ENCODE measurements at regions not wholly inside any gene's neighbourhood (a gene's known extent, or its start where the extent isn't known, plus 50 kb on each side); places are given as distances from the start of the nearest gene placed in this dataset.
A peak's percentile ranks its signal among the peaks of the same experiment; 100 is the strongest.
"Not testable (repeated sequence)": the region's sequence is repeated elsewhere in the genome, so short reads cannot be mapped to it uniquely, and the experiment has no call there.

DNA sequence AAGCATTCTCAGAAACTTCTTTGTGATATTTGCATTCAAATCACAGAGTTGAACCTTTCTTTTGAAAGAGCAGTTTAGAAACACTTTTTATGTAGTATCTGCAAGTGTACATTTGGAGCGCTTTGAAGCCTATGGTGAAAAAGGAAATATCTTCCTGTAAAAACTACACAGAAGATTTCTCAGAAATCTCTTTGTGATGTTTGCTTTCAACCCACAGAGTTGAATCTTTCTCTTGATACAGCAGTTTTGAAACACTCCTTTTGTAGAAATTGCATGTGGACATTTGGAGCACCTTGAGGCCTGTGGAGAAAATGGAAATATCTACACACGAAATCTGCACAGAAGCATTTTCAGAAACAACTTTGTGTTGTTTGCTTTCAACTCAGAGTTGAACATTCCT is 612.3 kb upstream of the ZNF337 start:
- no peak for DNase-seq
- Mint-ChIP-seq H3K9me3 (peaks cover 12% of the 10 kb centered on the region), H3K27me3 (ENCODE audit: low read depth, poor library complexity) (no peaks in the 10 kb centered on the region), H3K27ac (no peak overlapping the region), H3K36me3 (ENCODE audit: low read depth) (no peaks in the 10 kb centered on the region), H3K4me3 (no peak overlapping the region), H3K4me1 (no peaks in the 10 kb centered on the region)
- TF ChIP-seq, protein P1, sequence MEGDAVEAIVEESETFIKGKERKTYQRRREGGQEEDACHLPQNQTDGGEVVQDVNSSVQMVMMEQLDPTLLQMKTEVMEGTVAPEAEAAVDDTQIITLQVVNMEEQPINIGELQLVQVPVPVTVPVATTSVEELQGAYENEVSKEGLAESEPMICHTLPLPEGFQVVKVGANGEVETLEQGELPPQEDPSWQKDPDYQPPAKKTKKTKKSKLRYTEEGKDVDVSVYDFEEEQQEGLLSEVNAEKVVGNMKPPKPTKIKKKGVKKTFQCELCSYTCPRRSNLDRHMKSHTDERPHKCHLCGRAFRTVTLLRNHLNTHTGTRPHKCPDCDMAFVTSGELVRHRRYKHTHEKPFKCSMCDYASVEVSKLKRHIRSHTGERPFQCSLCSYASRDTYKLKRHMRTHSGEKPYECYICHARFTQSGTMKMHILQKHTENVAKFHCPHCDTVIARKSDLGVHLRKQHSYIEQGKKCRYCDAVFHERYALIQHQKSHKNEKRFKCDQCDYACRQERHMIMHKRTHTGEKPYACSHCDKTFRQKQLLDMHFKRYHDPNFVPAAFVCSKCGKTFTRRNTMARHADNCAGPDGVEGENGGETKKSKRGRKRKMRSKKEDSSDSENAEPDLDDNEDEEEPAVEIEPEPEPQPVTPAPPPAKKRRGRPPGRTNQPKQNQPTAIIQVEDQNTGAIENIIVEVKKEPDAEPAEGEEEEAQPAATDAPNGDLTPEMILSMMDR (IDR thresholded peaks at IDR 0.05) = no peak

DNA sequence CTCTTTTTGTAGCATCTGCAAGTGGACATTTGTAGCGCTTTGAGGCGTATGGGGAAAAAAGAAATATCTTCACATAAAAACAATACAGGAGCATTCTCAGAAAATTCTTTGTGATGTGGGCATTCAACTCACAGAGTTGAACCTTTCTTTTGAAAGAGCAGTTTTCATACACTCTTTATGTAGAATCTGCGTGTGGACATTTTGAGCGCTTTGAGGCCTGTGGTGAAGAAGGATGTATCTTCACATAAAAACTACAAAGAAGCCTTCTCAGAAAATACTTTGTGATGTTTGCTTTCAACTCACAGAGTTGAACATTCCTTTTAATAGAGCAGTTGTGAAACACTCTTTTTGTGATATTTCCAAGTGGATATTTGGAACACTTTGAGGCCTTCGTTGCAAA is 598.4 kb upstream of the ZNF337 start:
- H3K27ac Mint-ChIP-seq = no peak overlapping the region
- no peak for DNase-seq
- TF ChIP-seq, protein P1 (IDR thresholded peaks at IDR 0.05) = no peak
- H3K4me1 Mint-ChIP-seq = no peaks in the 10 kb centered on the region
- no peaks in the 10 kb centered on the region for H3K36me3 Mint-ChIP-seq (ENCODE audit: low read depth)
- H3K27me3 Mint-ChIP-seq (ENCODE audit: low read depth, poor library complexity) = no peaks in the 10 kb centered on the region
- H3K4me3 Mint-ChIP-seq = no peak overlapping the region
- peaks cover 17% of the 10 kb centered on the region for H3K9me3 Mint-ChIP-seq

DNA sequence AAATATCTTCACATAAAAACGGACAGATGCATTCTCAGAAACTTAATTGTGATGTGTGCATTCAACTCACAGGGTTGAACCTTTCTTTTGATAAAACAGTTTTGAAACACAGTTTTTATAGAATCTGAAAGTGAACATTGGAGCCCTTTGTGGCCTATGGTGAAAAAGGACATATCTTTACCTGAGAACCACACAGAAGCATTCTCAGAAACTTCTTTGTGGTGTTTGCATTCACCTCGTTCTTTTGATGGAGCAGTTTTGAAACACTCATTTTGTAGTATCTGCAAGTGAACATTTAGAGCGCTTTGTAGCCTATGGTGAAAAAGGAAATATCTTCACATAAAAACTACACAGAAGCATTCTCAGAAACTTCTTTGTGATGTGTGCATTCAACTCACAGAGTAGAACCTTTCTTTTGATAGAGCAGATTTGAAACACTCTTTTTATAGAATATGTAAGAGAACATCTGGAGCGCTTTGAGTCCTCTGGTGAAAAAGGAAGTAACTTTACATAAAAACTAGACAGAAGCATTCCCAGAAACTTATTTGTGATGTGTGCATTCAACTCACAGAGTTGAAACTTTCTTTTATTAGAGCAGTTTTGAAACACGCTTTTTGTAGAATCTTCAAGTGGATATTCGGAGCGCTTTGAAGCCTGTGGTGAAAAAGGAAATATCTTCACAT is 591.9 kb upstream of the ZNF337 start:
- not testable (repeated sequence) for DNase-seq; H3K27me3 Mint-ChIP-seq (ENCODE audit: low read depth, poor library complexity); H3K4me3 Mint-ChIP-seq; H3K4me1 Mint-ChIP-seq; H3K27ac Mint-ChIP-seq; H3K36me3 Mint-ChIP-seq (ENCODE audit: low read depth)
- peaks cover 17% of the 10 kb centered on the region for H3K9me3 Mint-ChIP-seq

DNA sequence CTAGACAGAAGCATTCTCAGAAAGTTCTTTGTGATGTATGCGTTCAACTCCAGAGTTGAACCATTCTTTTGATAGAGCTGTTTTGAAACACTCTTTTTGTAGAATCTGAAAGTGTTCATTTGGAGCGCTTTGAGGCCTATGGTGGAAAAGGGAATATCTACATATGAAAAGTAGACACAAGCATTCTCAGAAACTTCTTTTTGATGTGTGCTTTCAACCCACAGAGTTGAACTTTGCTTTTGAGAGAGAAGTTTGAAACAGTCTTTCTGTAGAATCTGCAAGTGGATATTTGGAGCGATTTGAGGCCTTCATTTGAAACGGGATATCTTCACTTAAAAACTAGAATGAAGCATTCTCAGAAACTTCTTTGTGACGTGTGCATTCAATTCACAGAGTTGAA is 582.6 kb upstream of the ZNF337 start:
- no peaks in the 10 kb centered on the region for H3K36me3 Mint-ChIP-seq (ENCODE audit: low read depth)
- DNase-seq = no peak
- TF ChIP-seq, protein P1 (IDR thresholded peaks at IDR 0.05) = no peak
- H3K27me3 Mint-ChIP-seq (ENCODE audit: low read depth, poor library complexity) = peaks cover 4% of the 10 kb centered on the region
- no peak overlapping the region for H3K4me3 Mint-ChIP-seq
- H3K27ac Mint-ChIP-seq = no peak overlapping the region
- peaks cover 14% of the 10 kb centered on the region for H3K9me3 Mint-ChIP-seq
- no peaks in the 10 kb centered on the region for H3K4me1 Mint-ChIP-seq

DNA sequence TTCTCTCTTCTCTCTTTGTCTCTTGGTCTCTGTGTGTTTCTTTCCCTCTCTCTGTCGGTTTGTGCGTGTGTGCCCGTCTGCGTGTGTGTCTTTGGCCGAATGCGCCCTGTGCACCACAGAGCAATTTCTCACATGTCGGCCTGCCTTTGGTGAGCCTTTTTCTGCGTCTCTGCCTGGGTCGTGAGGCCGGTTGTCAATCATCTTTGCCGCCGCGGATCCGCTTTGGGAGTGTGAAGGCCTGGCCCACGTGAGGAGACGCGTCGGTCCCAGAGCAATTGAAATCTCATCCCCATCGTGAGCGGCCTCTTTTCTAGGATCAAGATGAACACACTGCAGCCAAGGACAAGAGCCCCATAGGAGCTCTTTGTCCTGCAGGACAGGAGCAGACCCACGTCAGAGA is 580.7 kb upstream of the ZNF337 start:
- DNase-seq = no peak
- Mint-ChIP-seq H3K4me3 (no peak overlapping the region), H3K27me3 (ENCODE audit: low read depth, poor library complexity) (peaks cover 4% of the 10 kb centered on the region), H3K4me1 (no peaks in the 10 kb centered on the region), H3K9me3 (peaks cover 14% of the 10 kb centered on the region), H3K36me3 (ENCODE audit: low read depth) (no peaks in the 10 kb centered on the region), H3K27ac (peak overlapping the region; percentile 70)
- TF ChIP-seq, protein P1 (IDR thresholded peaks at IDR 0.05) = no peak

DNA sequence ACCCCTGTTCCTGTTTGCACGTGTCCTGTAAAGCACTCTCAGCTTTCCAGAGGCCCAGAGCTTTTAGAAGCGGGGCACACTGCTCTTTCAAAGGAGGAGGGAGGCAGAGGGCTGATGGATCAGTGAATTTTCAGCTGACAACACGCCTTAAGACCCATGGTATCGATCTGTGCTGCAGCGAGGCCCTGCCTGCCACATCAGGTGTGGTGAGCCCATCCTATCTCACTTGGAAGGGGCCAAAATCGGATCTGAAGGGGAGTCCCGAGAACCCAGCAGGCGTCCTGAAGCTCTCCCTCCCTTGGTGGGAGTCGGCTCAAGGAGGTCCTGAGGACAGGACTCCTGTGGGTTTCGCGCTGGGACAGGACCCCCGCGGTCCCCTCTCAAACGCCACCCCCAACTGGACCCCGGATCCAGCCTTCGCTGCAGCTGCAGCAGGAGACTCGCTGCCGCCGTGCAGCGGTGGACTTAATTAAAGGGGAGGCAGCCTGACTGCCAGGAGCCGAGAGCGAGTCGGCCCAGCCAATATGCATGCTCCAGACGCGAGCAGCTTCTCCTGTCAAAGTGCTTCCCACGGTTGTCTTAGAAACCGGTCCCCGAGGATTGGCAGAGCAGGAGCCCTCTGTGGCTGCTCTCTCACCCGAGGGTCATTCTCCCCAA is 580.0 kb upstream of the ZNF337 start:
- TF ChIP-seq, protein P1 (IDR thresholded peaks at IDR 0.05) = no peak
- Mint-ChIP-seq H3K4me1 (no peaks in the 10 kb centered on the region), H3K4me3 (no peak overlapping the region), H3K27ac (no peak overlapping the region), H3K9me3 (peaks cover 14% of the 10 kb centered on the region), H3K36me3 (ENCODE audit: low read depth) (no peaks in the 10 kb centered on the region), H3K27me3 (ENCODE audit: low read depth, poor library complexity) (peaks cover 4% of the 10 kb centered on the region)
- peak; percentile 3 for DNase-seq

DNA sequence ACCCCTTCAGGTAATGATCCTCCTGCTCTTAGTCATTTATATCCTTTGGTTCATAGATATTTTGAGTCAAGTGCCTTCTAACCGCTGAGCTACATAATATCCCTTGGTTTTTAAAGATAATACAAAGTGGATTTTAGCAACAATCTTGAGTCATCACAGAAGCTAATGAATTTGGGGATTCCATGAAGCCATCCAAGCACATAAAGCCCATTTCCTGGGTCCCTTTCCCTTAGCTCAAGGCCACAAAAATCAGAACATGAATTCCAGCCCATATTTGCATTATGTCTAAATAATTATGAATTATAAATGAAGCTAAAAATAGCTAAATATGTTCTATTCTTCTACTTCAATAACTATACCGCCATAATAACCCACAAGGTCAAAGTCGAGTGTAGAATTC is 572.1 kb upstream of the ZNF337 start:
- not testable (repeated sequence) for H3K4me1 Mint-ChIP-seq; DNase-seq; H3K36me3 Mint-ChIP-seq (ENCODE audit: low read depth); H3K27ac Mint-ChIP-seq; H3K27me3 Mint-ChIP-seq (ENCODE audit: low read depth, poor library complexity); H3K4me3 Mint-ChIP-seq
- H3K9me3 Mint-ChIP-seq = peaks cover 31% of the 10 kb centered on the region

DNA sequence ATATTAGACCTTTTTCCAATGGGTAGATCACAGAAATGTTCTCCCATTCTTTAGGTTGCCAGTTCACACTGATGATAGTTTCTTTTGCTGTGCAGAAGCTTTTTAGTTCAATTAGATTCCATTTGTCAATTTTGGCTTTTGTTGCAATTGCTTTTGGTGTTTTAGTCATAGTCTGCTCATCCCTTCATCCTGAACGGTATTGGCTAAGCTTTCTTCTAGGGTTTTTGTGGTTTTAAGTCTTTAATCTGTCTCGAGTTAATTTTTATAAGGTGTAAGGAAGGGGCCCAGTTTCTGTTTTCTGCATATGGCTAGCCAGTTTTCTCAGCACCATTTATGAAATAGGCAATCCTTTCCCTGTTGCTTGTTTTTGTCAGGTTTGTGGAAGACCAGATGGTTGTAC is 564.3 kb upstream of the ZNF337 start:
- not testable (repeated sequence) for H3K27me3 Mint-ChIP-seq (ENCODE audit: low read depth, poor library complexity); H3K27ac Mint-ChIP-seq; H3K4me1 Mint-ChIP-seq; DNase-seq; H3K36me3 Mint-ChIP-seq (ENCODE audit: low read depth); H3K4me3 Mint-ChIP-seq
- H3K9me3 Mint-ChIP-seq = peaks cover 26% of the 10 kb centered on the region

DNA sequence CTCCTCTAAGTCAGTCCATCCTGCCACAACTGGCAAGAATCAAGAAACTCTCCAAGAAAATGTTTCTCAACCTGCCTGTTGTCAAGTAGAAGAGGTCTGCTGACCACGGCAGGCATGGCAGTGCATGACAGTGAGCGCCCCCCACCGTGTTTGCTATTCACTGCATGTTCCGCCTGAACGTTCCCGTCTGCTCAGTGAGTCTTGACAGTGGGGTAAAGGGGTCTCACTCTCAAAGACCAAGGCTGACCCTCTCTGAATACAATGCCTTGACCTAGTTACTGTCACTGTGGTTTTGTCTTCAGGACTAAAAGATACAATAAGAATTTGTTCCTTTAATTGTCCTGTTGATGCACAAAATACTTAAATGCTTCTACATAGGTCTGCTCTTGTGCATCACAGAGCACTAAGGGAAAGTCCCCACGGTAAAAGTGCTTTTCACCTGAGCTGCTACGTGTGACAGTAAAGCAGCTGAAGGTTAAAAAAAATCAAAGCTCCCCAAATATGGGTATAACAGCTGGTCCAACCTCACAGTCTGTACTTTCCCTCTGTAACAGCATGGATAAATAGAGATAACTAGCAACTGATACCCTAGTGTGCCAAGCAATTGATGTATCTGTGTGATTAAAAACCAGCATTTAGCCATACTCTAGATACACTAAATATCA is 555.8 kb upstream of the ZNF337 start:
- not testable (repeated sequence) for H3K4me3 Mint-ChIP-seq; H3K36me3 Mint-ChIP-seq (ENCODE audit: low read depth); H3K27me3 Mint-ChIP-seq (ENCODE audit: low read depth, poor library complexity); H3K27ac Mint-ChIP-seq; DNase-seq; H3K4me1 Mint-ChIP-seq
- peaks cover 39% of the 10 kb centered on the region for H3K9me3 Mint-ChIP-seq

Data from nephron progenitor cell (in vitro differentiated cells).